ENCODE measurements at regions not wholly inside any gene's neighbourhood (a gene's known extent, or its start where the extent isn't known, plus 50 kb on each side); places are given as distances from the start of the nearest gene placed in this dataset.

- Histone ChIP-seq H3K9me3 (no peaks in the 10 kb centered on the region), H3K4me1 (no peaks in the 10 kb centered on the region), H3K27me3 (no peaks in the 10 kb centered on the region), H3K36me3 (no peaks in the 10 kb centered on the region), H3K4me3 (no peak overlapping the region), H3K27ac (no peak overlapping the region)
- in situ Hi-C loops (cut with MboI; ENCODE audit: low sequenced_read_pairs in 4 of 4), result no loop called here
- ATAC-seq, result no peak
- intact Hi-C loops (cut with DNase I; ENCODE audit: low total_unique reads), result no loop called here
- DNase-seq, result no peak
- no peak for TF ChIP-seq CTCF (IDR thresholded peaks at IDR 0.05 in 4 of 5, conservative IDR thresholded peaks at IDR 0.05 in 1 of 5)
- no peak for TF ChIP-seq POLR2A (IDR thresholded peaks at IDR 0.05)
Measured at GRCh38 chr3:106797461-106797860, 579.8 kb upstream of the CCDC54 start.

GRCh38 chr3:106805625-106806024, 571.6 kb upstream of the CCDC54 start:
- no peaks in the 10 kb centered on the region for H3K27me3 ChIP-seq
- H3K27ac ChIP-seq, result no peak overlapping the region
- ATAC-seq (no peak), DNase-seq (no peak)
- H3K36me3 ChIP-seq, result no peaks in the 10 kb centered on the region
- no peaks in the 10 kb centered on the region for H3K9me3 ChIP-seq
- no peak overlapping the region for H3K4me3 ChIP-seq
- in situ Hi-C loops (cut with MboI; ENCODE audit: low sequenced_read_pairs in 4 of 4), result no loop called here
- no peaks in the 10 kb centered on the region for H3K4me1 ChIP-seq
- TF ChIP-seq CTCF (IDR thresholded peaks at IDR 0.05 in 4 of 5, conservative IDR thresholded peaks at IDR 0.05 in 1 of 5) (no peak), POLR2A (IDR thresholded peaks at IDR 0.05) (no peak)
- intact Hi-C loops (cut with DNase I; ENCODE audit: low total_unique reads), result no loop called here

- Histone ChIP-seq H3K27me3 (no peaks in the 10 kb centered on the region), H3K4me3 (no peak overlapping the region), H3K36me3 (no peaks in the 10 kb centered on the region), H3K27ac (no peak overlapping the region), H3K4me1 (no peaks in the 10 kb centered on the region), H3K9me3 (no peaks in the 10 kb centered on the region)
- DNase-seq, result no peak
- TF ChIP-seq CTCF (IDR thresholded peaks at IDR 0.05 in 4 of 5, conservative IDR thresholded peaks at IDR 0.05 in 1 of 5) (no peak), POLR2A (IDR thresholded peaks at IDR 0.05) (no peak)
- in situ Hi-C loops (cut with MboI; ENCODE audit: low sequenced_read_pairs in 4 of 4), result no loop called here
- ATAC-seq, result no peak
- intact Hi-C loops (cut with DNase I; ENCODE audit: low total_unique reads), result no loop called here
Measured at GRCh38 chr3:106806964-106807363, 570.3 kb upstream of the CCDC54 start.

- Histone ChIP-seq H3K36me3 (no peaks in the 10 kb centered on the region), H3K27me3 (no peaks in the 10 kb centered on the region), H3K4me1 (no peaks in the 10 kb centered on the region), H3K4me3 (no peak overlapping the region), H3K9me3 (no peaks in the 10 kb centered on the region), H3K27ac (no peak overlapping the region)
- intact Hi-C loops (cut with DNase I; ENCODE audit: low total_unique reads), result no loop called here
- in situ Hi-C loops (cut with MboI; ENCODE audit: low sequenced_read_pairs in 4 of 4), result no loop called here
- DNase-seq, result no peak
- TF ChIP-seq POLR2A (IDR thresholded peaks at IDR 0.05), result no peak
- TF ChIP-seq CTCF (IDR thresholded peaks at IDR 0.05 in 4 of 5, conservative IDR thresholded peaks at IDR 0.05 in 1 of 5), result no peak
- no peak for ATAC-seq
Measured at GRCh38 chr3:106809041-106809440, 568.2 kb upstream of the CCDC54 start.

- H3K9me3 ChIP-seq, result no peaks in the 10 kb centered on the region
- H3K36me3 ChIP-seq, result no peaks in the 10 kb centered on the region
- no peaks in the 10 kb centered on the region for H3K27me3 ChIP-seq
- intact Hi-C loops (cut with DNase I; ENCODE audit: low total_unique reads) (no loop called here), in situ Hi-C loops (cut with MboI; ENCODE audit: low sequenced_read_pairs in 4 of 4) (no loop called here)
- TF ChIP-seq CTCF (IDR thresholded peaks at IDR 0.05 in 4 of 5, conservative IDR thresholded peaks at IDR 0.05 in 1 of 5) (no peak), POLR2A (IDR thresholded peaks at IDR 0.05) (no peak)
- no peak overlapping the region for H3K4me3 ChIP-seq
- no peak for DNase-seq
- no peaks in the 10 kb centered on the region for H3K4me1 ChIP-seq
- ATAC-seq, result no peak
- H3K27ac ChIP-seq, result no peak overlapping the region
Measured at GRCh38 chr3:106809623-106810299, 567.5 kb upstream of the CCDC54 start.
